GM18520 (cell line): ENCODE measurements at regions not wholly inside any gene's neighbourhood (a gene's known extent, or its start where the extent isn't known, plus 50 kb on each side); places are given as distances from the start of the nearest gene placed in this dataset.

Experiments
- ATAC-seq: cut with Tn5 transposase; IDR thresholded peaks from one replicate; pipeline ENCODE4 v1.9.1; 2021; ENCODE audit not compliant: unreplicated experiment

DNA sequence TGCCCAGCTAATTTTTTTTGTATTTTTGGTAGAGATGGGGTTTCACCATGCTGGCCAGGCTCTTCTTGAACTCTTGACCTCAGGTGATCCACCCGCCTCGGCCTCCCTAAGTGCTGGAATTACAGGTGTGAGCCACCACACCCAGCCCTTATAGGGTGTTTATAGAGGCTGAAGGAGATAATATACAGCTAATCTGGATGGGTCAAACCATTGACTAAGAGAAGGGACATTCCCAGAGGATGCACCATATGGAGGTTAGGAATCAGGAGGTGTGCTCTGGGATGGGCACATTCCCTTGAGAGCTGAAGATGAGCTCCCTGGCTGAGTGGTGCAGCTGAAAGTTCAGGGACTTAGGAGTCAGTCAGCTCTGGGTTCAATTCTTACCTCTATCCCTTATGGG, 68.3 kb upstream of the SHISA3 start:
- ATAC-seq = no peak

DNA sequence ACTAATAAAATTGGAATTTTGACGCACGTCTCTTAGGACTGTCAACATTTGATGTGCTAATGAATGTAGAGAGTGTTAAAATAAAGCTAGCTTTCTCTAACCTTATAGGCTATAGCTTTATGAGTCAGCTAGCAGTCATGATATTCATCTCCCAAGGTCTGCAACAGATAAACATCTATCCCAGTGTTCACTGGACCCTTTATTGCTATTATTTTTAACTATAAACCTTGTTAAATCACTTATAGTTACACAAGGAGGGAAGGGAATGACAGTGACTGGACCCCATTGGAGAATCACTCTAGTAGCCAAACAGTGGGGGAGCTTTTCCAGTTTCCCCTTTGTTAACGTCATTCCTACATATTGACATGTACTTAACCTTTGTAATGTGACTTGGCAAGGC, 67.9 kb upstream of the SHISA3 start:
- no peak for ATAC-seq

DNA sequence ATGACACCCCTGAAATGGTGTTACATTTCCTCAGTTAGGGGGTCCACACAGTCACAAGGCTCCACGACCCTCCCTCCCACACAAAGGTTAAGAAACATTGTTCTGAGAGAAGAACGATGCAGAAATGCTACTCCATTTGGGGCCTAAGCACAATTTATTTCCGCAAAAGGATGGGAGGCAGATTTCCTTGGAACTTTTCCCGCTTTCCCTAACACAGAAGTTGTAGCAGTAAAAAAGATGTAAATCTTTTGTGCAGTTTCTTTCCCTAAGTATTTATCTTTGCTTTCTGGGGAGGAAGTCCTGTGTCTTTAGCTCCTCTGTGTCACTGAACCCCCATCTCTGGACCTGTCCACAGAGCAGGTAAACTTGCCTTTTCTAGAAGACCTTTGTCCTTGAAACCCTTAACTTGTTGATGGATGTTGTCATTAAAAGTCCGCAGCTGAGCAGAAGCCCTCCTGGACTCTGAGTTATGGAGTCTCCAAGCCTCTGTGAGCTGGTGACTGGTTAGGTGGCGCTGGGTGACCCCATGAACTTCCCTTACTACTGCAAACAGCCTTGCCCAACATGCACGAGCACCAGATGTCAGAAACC, 67.2 kb upstream of the SHISA3 start:
- no peak for ATAC-seq

DNA sequence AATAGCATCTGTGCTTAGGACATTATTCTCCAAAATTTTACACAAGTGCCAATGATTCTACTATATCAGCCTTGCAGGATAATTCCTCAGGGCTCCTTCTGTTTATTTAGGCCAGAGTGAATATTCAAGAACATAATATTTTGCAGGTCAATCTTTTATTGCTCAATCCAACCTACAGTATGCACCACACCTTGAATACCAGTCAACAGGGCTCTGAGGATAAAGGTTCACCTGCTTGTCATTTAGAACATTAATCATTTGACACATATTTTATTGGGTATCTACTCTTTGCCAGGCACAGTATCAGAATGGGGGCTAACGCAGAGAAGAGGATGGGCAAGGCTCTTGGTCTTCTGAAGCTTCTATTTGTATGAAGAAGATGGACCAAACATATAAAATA, 66.2 kb upstream of the SHISA3 start:
- ATAC-seq = no peak

DNA sequence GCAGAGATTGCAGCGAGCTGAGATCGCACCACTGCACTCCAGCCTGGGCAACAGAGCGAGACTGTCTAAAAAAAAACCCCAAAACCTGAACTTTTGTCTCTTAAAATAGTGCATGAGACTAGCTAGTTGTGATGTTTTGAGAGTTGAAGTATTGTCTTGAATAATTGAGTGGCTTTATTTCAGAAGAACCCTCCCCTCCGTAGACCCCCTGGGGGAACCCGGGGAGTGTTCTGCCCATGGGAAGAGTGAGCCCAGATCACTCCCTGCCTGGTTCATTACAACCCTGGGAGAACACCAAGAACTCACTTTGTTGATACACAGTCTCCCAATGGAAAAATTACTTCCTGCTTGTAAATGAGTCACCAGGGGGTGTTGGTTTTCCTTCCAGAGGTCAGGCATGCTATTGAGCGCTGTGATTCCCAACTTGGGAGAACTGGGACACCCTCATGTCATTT, 65.3 kb upstream of the SHISA3 start:
- ATAC-seq = no peak

DNA sequence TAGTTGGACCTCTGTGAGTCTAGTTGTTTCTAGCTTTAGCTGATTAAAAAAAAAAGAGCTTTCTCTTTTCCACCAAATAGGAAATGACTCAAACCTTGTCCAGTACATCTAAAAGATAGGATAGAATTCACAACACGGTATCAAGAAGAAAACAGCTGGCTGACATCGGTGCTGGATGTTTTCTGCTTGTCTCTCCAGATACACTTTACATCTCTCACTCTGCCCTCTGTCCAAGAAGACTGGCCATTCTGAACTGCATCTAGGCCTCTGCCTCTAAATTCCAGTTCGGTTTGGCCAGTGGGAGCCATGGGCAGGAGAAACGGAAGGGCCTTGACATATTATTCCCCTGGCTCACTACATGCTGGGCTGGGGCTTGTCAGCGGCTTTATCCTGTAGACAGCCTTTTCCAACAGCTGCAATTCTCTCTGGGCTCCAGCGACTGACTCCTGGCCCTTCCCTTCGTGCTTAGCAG, 57.3 kb upstream of the SHISA3 start:
- no peak for ATAC-seq

DNA sequence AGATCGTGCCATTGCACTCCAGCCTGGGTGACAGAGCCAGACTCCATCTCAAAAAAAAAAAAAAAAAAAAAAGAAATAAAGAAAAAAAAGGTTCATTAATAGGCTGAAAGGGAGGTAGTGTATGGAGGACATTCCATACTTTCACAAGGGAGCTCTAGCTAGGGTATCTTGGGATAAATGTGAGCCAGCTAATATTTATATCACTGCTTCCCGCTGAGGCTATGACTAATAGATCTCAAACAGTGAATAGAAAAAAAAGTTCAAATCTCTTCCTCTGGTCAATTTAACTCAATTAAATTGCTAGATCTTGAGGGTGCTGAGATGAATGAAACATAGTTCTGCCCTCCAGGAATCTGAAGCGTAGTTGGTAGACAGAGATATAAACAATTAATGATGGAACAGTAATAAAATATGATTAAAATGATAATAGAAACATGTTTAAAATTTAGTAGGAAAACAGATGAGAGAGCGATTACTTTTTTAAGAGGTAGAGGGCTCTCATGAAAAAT, 55.7 kb upstream of the SHISA3 start:
- ATAC-seq = no peak

DNA sequence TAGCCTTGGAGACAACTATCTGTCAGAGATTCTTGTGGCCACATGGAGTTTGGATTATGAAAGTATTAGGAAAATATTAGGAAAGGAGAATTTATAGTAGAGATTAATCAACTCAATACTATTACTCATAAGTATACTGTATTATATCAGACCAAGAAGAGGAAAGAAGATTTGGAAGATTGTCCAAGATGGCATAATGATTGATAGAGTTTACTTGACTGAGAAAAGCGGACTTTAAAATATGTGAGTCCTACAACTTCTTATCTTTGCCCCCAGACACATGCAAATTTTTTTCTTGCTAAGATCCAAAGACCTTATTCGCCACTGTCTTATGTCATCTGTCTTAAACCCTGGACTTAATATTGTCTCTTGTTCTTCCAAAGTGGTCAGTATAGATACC, 54.8 kb upstream of the SHISA3 start:
- ATAC-seq = no peak

DNA sequence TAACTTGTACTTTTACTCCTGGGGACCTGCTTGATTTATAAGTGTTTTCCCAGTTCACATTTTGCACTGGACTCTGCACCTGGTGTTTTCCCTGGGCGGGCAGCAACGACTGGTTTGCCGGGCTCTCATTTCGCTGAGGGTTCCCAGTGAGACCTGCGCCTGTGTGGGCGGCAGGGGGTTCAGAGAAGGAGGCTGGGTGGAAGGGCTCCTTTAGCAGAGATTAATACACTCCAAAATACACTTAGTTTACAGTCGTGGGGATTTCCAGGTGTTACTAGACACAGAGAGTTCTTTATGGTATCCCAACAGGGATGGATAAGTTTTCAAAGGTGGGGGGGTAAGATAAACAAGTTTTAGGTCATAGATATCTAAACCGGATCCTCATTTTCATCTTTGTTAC, 53.0 kb upstream of the SHISA3 start:
- ATAC-seq = no peak

DNA sequence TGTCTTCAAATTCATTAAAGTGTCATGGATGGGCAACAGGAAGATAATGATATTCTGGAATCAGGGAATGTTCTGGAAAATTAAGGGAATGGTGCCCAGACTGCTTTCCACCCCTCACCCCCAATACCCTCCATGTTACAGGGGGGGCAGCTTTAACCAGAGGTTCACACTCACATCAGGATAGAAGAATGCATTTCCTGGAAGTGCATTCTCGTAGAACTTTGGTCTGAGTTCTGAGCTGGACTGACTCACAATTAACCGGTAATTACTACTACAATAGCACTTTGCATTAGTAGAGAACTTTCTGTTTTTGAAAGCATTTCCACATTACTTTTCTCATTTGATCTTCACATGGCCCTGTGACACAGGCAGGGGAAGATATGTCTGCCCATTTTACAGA, 52.5 kb upstream of the SHISA3 start:
- no peak for ATAC-seq

DNA sequence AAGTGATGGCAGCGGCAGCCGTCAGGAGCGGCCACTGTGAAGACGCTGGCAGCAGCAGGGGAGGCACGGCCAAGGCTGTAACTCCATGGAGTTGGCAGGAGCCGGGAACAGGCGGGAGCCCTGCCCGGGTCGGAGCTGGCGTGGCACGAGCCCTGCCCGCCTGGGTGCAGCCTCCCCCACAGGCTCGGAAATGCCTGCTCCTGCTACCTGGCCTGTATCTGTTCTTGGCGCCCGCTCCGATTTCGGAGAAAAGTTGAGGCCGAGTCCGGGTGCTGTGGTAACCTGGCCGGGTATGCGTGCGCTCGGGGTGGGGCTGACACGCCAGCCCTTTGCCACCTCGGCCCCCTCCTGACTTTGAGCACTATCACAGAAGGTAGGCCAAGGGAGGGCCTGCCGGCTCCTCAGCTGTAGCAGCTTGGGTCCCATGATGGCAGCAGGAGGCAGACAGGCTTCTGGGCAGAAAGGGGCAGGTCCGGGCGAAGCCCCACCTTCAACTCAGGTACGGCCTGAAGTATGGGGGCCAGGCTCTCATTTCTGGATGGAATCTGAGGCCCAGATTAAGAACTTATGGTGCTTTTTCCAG, 51.2 kb upstream of the SHISA3 start:
- ATAC-seq = no peak

DNA sequence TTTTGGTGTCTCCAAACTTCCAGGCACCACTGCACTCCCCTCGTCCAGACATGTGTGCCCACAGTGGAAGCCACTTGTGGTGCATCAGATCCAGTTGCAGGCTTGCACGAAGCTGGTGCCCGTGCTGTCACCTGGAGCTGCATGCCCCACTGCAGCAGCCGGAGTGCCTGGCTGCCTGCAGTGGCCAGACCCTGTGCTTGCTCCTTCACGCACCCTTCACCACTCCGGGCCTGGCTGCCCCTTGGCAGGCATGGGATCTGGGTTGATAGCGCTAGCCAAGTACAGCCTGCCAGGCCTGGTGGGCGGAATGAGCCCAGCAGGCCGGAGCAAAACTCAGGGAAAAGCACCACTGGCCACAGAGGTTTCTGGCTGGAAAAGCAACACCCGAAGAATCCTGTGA, 50.2 kb upstream of the SHISA3 start:
- ATAC-seq = no peak
